Endothelial cell (in vitro differentiated cells): ENCODE measurements at regions not wholly inside any gene's neighbourhood (a gene's known extent, or its start where the extent isn't known, plus 50 kb on each side); places are given as distances from the start of the nearest gene placed in this dataset.

Experiments
- DNase-seq: peaks from one replicate; pipeline ENCODE4 v3.0.0; 2021; ENCODE audit warnings: low spot score
- H3K27ac Mint-ChIP-seq: one replicate; pipeline ENCODE4 v1.8.0; 2021; ENCODE audit warnings: mixed read lengths, inconsistent platforms; ENCODE audit not compliant: unreplicated experiment
- H3K27me3 Mint-ChIP-seq: one replicate; pipeline ENCODE4 v1.8.0; 2021; ENCODE audit warnings: mild to moderate bottlenecking, moderate library complexity, mixed read lengths, inconsistent platforms; ENCODE audit not compliant: unreplicated experiment
- H3K36me3 Mint-ChIP-seq: one replicate; pipeline ENCODE4 v1.8.0; 2021; ENCODE audit warnings: mild to moderate bottlenecking, low read depth, mixed read lengths, inconsistent platforms; ENCODE audit not compliant: unreplicated experiment
- H3K4me1 Mint-ChIP-seq: one replicate; pipeline ENCODE4 v1.8.0; 2021; ENCODE audit warnings: mild to moderate bottlenecking, mixed read lengths, inconsistent platforms; ENCODE audit not compliant: unreplicated experiment
- H3K4me3 Mint-ChIP-seq: one replicate; pipeline ENCODE4 v1.8.0; 2021; ENCODE audit warnings: mild to moderate bottlenecking, mixed read lengths, inconsistent platforms; ENCODE audit not compliant: unreplicated experiment
- H3K9me3 Mint-ChIP-seq: one replicate; pipeline ENCODE4 v1.8.0; 2021; ENCODE audit warnings: mixed read lengths, inconsistent platforms; ENCODE audit not compliant: unreplicated experiment
- TF ChIP-seq, protein P1 (sequence below): fragments of 200-600 bp; sonication (generic); IDR thresholded peaks from one replicate; pipeline ENCODE4 v1.5.0; 2021; ENCODE audit warnings: antibody characterized with exemption; ENCODE audit not compliant: unreplicated experiment

DNA sequence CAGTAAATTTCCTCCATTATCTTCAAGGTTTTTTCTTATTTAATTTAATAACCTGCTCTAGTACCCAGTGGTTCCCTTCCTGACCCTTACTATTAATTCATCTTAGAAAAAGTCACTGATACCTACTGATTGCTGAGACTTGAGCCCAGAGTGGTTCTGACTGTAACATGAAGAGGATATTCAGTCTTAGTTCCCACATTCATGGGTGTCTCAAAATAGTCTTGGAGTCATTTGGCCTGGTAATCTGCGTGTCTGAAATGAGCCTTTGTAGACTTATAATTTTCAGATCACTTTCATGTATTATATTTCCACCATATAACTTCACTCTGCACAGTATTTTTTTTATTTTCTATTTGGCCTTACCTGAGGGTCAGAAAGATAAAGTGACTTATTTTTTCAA is 732.0 kb upstream of the KIF2B start:
- Mint-ChIP-seq H3K4me1 (no peaks in the 10 kb centered on the region), H3K4me3 (no peak overlapping the region), H3K27me3 (no peaks in the 10 kb centered on the region), H3K9me3 (no peaks in the 10 kb centered on the region), H3K27ac (no peak overlapping the region), H3K36me3 (no peaks in the 10 kb centered on the region)
- TF ChIP-seq, protein P1, sequence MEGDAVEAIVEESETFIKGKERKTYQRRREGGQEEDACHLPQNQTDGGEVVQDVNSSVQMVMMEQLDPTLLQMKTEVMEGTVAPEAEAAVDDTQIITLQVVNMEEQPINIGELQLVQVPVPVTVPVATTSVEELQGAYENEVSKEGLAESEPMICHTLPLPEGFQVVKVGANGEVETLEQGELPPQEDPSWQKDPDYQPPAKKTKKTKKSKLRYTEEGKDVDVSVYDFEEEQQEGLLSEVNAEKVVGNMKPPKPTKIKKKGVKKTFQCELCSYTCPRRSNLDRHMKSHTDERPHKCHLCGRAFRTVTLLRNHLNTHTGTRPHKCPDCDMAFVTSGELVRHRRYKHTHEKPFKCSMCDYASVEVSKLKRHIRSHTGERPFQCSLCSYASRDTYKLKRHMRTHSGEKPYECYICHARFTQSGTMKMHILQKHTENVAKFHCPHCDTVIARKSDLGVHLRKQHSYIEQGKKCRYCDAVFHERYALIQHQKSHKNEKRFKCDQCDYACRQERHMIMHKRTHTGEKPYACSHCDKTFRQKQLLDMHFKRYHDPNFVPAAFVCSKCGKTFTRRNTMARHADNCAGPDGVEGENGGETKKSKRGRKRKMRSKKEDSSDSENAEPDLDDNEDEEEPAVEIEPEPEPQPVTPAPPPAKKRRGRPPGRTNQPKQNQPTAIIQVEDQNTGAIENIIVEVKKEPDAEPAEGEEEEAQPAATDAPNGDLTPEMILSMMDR: no peak
- no peak for DNase-seq

DNA sequence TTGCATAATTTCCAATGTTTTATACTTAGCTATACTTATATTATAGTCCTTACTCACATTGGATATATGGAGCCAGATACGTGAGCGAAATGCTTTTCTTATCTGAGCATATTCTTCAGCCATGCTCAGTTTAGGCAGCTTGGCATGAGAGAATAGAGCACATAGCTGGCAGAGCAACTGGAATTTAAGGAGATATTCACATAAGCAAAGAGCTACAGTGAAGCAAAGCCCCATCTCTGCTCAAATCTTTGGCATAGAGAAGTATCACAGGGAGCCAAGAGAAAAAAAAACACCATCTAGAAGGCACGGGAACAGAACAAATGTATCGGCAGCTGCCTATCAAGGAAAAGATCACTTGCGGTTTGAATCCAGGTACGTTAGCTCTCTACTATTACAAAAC is 734.2 kb upstream of the KIF2B start:
- Mint-ChIP-seq H3K27me3 (no peaks in the 10 kb centered on the region), H3K27ac (no peak overlapping the region), H3K4me1 (no peaks in the 10 kb centered on the region), H3K9me3 (no peaks in the 10 kb centered on the region), H3K4me3 (no peak overlapping the region), H3K36me3 (no peaks in the 10 kb centered on the region)
- TF ChIP-seq, protein P1: no peak
- no peak for DNase-seq

DNA sequence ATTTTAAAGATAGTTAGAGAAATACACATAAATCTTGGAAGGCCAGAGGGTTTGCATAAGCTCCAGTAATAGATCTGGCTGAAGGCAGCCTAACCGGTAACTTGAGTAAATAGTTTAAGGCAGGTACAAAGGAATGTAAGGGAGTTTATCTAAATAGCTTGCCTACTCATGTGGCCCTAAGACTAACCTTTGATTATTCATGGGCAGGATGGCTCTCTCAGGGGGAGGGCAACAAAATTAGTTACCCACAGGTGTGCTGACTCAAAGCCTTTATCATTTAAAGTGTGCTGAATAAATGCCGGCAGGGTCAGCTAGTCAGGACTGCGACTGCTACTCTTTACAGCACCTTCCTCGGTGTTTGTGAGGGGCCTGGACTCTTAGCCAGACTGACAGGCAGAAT is 761.3 kb upstream of the KIF2B start:
- Mint-ChIP-seq H3K27me3 (no peaks in the 10 kb centered on the region), H3K36me3 (no peaks in the 10 kb centered on the region), H3K4me1 (no peaks in the 10 kb centered on the region), H3K4me3 (no peak overlapping the region), H3K9me3 (no peaks in the 10 kb centered on the region), H3K27ac (no peak overlapping the region)
- TF ChIP-seq, protein P1: no peak
- no peak for DNase-seq

- Mint-ChIP-seq H3K9me3 (no peaks in the 10 kb centered on the region), H3K36me3 (no peaks in the 10 kb centered on the region), H3K4me1 (no peaks in the 10 kb centered on the region), H3K27ac (no peak overlapping the region), H3K27me3 (no peaks in the 10 kb centered on the region), H3K4me3 (no peak overlapping the region)
- DNase-seq: no peak
- TF ChIP-seq, protein P1: no peak
Observed at GRCh38 chr17:53058031-53058430, 764.7 kb upstream of the KIF2B start.

- Mint-ChIP-seq H3K27me3 (no peaks in the 10 kb centered on the region), H3K36me3 (no peaks in the 10 kb centered on the region), H3K4me1 (no peaks in the 10 kb centered on the region), H3K4me3 (no peak overlapping the region), H3K9me3 (peaks cover 3% of the 10 kb centered on the region), H3K27ac (no peak overlapping the region)
- no peak for DNase-seq
- TF ChIP-seq, protein P1: no peak
Observed at GRCh38 chr17:53046781-53047180, 775.9 kb upstream of the KIF2B start.
